HG02763 (cell line): ENCODE measurements at regions not wholly inside any gene's neighbourhood (a gene's known extent, or its start where the extent isn't known, plus 50 kb on each side); places are given as distances from the start of the nearest gene placed in this dataset.

Experiments used
- ATAC-seq: cut with Tn5 transposase; IDR thresholded peaks from one replicate; pipeline ENCODE4 v1.9.1; 2021; ENCODE audit warnings: mild to moderate bottlenecking, moderate library complexity; ENCODE audit not compliant: unreplicated experiment

- ATAC-seq: no peak
These were observed 251.1 kb upstream of the CD180 start for GRCh38 chr5:67447732-67448131.

GRCh38 chr5:67437905-67438845, 241.6 kb upstream of the CD180 start:
- no peak for ATAC-seq

GRCh38 chr5:67435032-67435431, 238.4 kb upstream of the CD180 start:
- ATAC-seq: no peak

- no peak for ATAC-seq
These were observed 237.9 kb upstream of the CD180 start for GRCh38 chr5:67434466-67434865.

- no peak for ATAC-seq
These were observed 236.0 kb upstream of the CD180 start for GRCh38 chr5:67432606-67433005.

GRCh38 chr5:67431191-67431590, 234.6 kb upstream of the CD180 start:
- ATAC-seq: no peak

- ATAC-seq: no peak
These were observed 231.3 kb upstream of the CD180 start for GRCh38 chr5:67427850-67428298.

- ATAC-seq: no peak
These were observed 230.6 kb upstream of the CD180 start for GRCh38 chr5:67426961-67427849.

GRCh38 chr5:67425514-67425913, 228.9 kb upstream of the CD180 start:
- ATAC-seq: no peak

- no peak for ATAC-seq
These were observed 221.2 kb upstream of the CD180 start for GRCh38 chr5:67417839-67418238.

GRCh38 chr5:67416986-67417385, 220.4 kb upstream of the CD180 start:
- ATAC-seq: no peak

- no peak for ATAC-seq
These were observed 219.7 kb upstream of the CD180 start for GRCh38 chr5:67416133-67416937.

- no peak for ATAC-seq
These were observed 218.1 kb upstream of the CD180 start for GRCh38 chr5:67414712-67415111.

GRCh38 chr5:67413721-67414120, 217.1 kb upstream of the CD180 start:
- ATAC-seq: no peak

GRCh38 chr5:67409126-67409777, 212.7 kb upstream of the CD180 start:
- ATAC-seq: no peak

GRCh38 chr5:67407979-67408378, 211.4 kb upstream of the CD180 start:
- no peak for ATAC-seq

- no peak for ATAC-seq
These were observed 209.2 kb upstream of the CD180 start for GRCh38 chr5:67405755-67406154.

GRCh38 chr5:67405101-67405364, 208.4 kb upstream of the CD180 start:
- ATAC-seq: no peak

- ATAC-seq: no peak
These were observed 207.9 kb upstream of the CD180 start for GRCh38 chr5:67404256-67405100.

- no peak for ATAC-seq
These were observed 205.9 kb upstream of the CD180 start for GRCh38 chr5:67402526-67402925.
